ENCODE measurements at regions not wholly inside any gene's neighbourhood (a gene's known extent, or its start where the extent isn't known, plus 50 kb on each side); places are given as distances from the start of the nearest gene placed in this dataset.

- H3K4me3 ChIP-seq, result no peak overlapping the region
- peaks cover 0 to 4% (median 0%) of the 10 kb centered on the region in 12 donors for H3K4me1 ChIP-seq
- no peak overlapping the region for H3K27ac ChIP-seq
- 54 to 72% (median 67%) methylated on average over 2 of the region's 2 CpGs for WGBS, 4 donors
- H3K27me3 ChIP-seq, result no peaks in the 10 kb centered on the region
- ATAC-seq, result no peak
- H3K9me3 ChIP-seq, result peaks cover 0 to 6% (median 0%) of the 10 kb centered on the region in 12 donors
- H3K36me3 ChIP-seq, result no peaks in the 10 kb centered on the region
- no peak for DNase-seq
- TF ChIP-seq CTCF (IDR thresholded peaks at IDR 0.05), result no peak
- no peak for TF ChIP-seq POLR2A (IDR thresholded peaks at IDR 0.05)
- intact Hi-C loops (cut with DNase I), result loop anchor here in 1 of 10 donors (10.0 kb wide), 1 partner anchor 97 kb away; no protein-coding TSS in a partner anchor
Measured at GRCh38 chr6:133637436-133637835, 251.5 kb upstream of the TCF21 start.

GRCh38 chr6:133637874-133638273 is 251.0 kb upstream of the TCF21 start:
- DNase-seq (no peak), ATAC-seq (no peak)
- Histone ChIP-seq H3K4me3 (no peak overlapping the region), H3K36me3 (no peaks in the 10 kb centered on the region), H3K27me3 (no peaks in the 10 kb centered on the region), H3K27ac (no peak overlapping the region), H3K9me3 (peaks cover 0 to 6% (median 0%) of the 10 kb centered on the region in 12 donors), H3K4me1 (peaks cover 0 to 4% (median 0%) of the 10 kb centered on the region in 12 donors)
- intact Hi-C loops (cut with DNase I), result loop anchor here in 1 of 10 donors (10.0 kb wide), 1 partner anchor 97 kb away; no protein-coding TSS in a partner anchor
- TF ChIP-seq POLR2A (IDR thresholded peaks at IDR 0.05), result no peak
- no peak for TF ChIP-seq CTCF (IDR thresholded peaks at IDR 0.05)
- 54 to 65% (median 59%) methylated on average over 6 of the region's 6 CpGs for WGBS, 4 donors

- Histone ChIP-seq H3K27me3 (no peaks in the 10 kb centered on the region), H3K36me3 (no peaks in the 10 kb centered on the region), H3K4me3 (no peak overlapping the region), H3K9me3 (peaks cover 0 to 6% (median 0%) of the 10 kb centered on the region in 12 donors), H3K27ac (no peak overlapping the region), H3K4me1 (peaks cover 0 to 13% (median 0%) of the 10 kb centered on the region in 12 donors)
- ATAC-seq, result no peak
- no peak for DNase-seq
- intact Hi-C loops (cut with DNase I), result no loop called here
- WGBS, 4 donors, result 90 to 96% (median 93%) methylated on average over 5 of the region's 5 CpGs
- TF ChIP-seq CTCF (IDR thresholded peaks at IDR 0.05), result no peak
- TF ChIP-seq POLR2A (IDR thresholded peaks at IDR 0.05), result no peak
Measured at GRCh38 chr6:133641104-133641503, 247.8 kb upstream of the TCF21 start.

GRCh38 chr6:133644548-133644891 is 244.4 kb upstream of the TCF21 start:
- H3K4me1 ChIP-seq, result peaks cover 0 to 9% (median 0%) of the 10 kb centered on the region in 12 donors
- 65 to 68% (median 68%) methylated on average over 4 of the region's 4 CpGs for WGBS, 4 donors
- TF ChIP-seq CTCF (IDR thresholded peaks at IDR 0.05) (no peak), POLR2A (IDR thresholded peaks at IDR 0.05) (no peak)
- H3K4me3 ChIP-seq, result no peak overlapping the region
- DNase-seq, result no peak
- intact Hi-C loops (cut with DNase I), result no loop called here
- H3K27ac ChIP-seq, result no peak overlapping the region
- H3K27me3 ChIP-seq, result no peaks in the 10 kb centered on the region
- no peaks in the 10 kb centered on the region for H3K9me3 ChIP-seq
- H3K36me3 ChIP-seq, result no peaks in the 10 kb centered on the region
- no peak for ATAC-seq

All from heart left ventricle (tissue), 16 donors.